GM19239 (cell line): ENCODE measurements at regions not wholly inside any gene's neighbourhood (a gene's known extent, or its start where the extent isn't known, plus 50 kb on each side); places are given as distances from the start of the nearest gene placed in this dataset.
"Not testable (repeated sequence)": the region's sequence is repeated elsewhere in the genome, so short reads cannot be mapped to it uniquely, and the experiment has no call there.

Experiments
- DNase-seq: peaks from one replicate; pipeline ENCODE4 v3.0.0; 2011; ENCODE audit warnings: low spot score; ENCODE audit not compliant: insufficient read length
- FAIRE-seq: peaks from 2 replicates; lab custom pipeline; 2011; peaks lifted over from hg19 to GRCh38; lab: Jason Lieb, UNC

- no peak for DNase-seq
- no peak for FAIRE-seq
Measured at GRCh38 chrX:41024755-41025154, 60.5 kb upstream of the USP9X start.

GRCh38 chrX:41025926-41026701, 59.1 kb upstream of the USP9X start:
- FAIRE-seq: no peak

GRCh38 chrX:41026702-41027078, 58.6 kb upstream of the USP9X start:
- DNase-seq (no peak), FAIRE-seq (no peak)

More at GRCh38 chrX:41025926-41026701, 59.1 kb upstream of the USP9X start:
- no peak for DNase-seq

- FAIRE-seq: no peak
- DNase-seq: no peak
Measured at GRCh38 chrX:41029332-41029731, 55.9 kb upstream of the USP9X start.

GRCh38 chrX:41031256-41031967, 53.8 kb upstream of the USP9X start:
- no peak for DNase-seq
- no peak for FAIRE-seq

GRCh38 chrX:41033299-41033698, 51.9 kb upstream of the USP9X start:
- DNase-seq (no peak), FAIRE-seq (no peak)

GRCh38 chrX:41034902-41035301, 50.3 kb upstream of the USP9X start:
- not testable (repeated sequence) for FAIRE-seq

More at GRCh38 chrX:41034902-41035301, 50.3 kb upstream of the USP9X start:
- DNase-seq: not testable (repeated sequence)
